ENCODE measurements at regions not wholly inside any gene's neighbourhood (a gene's known extent, or its start where the extent isn't known, plus 50 kb on each side); places are given as distances from the start of the nearest gene placed in this dataset.

- no peak for DNase-seq
Observed at GRCh38 chr13:60757501-60758215, 360.6 kb downstream of the TDRD3 start.

GRCh38 chr13:60756306-60756705 lies 359.3 kb downstream of the TDRD3 start:
- no peak for DNase-seq

- no peak for DNase-seq
Observed at GRCh38 chr13:60755380-60756163, 358.6 kb downstream of the TDRD3 start.

- DNase-seq, result no peak
Observed at GRCh38 chr13:60754211-60755090, 357.4 kb downstream of the TDRD3 start.

GRCh38 chr13:60753641-60754040 lies 356.6 kb downstream of the TDRD3 start:
- DNase-seq, result no peak

GRCh38 chr13:60745343-60745742 lies 348.3 kb downstream of the TDRD3 start:
- no peak for DNase-seq

- no peak for DNase-seq
Observed at GRCh38 chr13:60733933-60734332, 336.9 kb downstream of the TDRD3 start.

- no peak for DNase-seq
Observed at GRCh38 chr13:60727140-60727539, 330.1 kb downstream of the TDRD3 start.

GRCh38 chr13:60721063-60721462 lies 324.0 kb downstream of the TDRD3 start:
- DNase-seq, result no peak

GRCh38 chr13:60720590-60720989 lies 323.6 kb downstream of the TDRD3 start:
- DNase-seq, result no peak

GRCh38 chr13:60716313-60716712 lies 319.3 kb downstream of the TDRD3 start:
- DNase-seq, result no peak

GRCh38 chr13:60707878-60708277 lies 310.9 kb downstream of the TDRD3 start:
- DNase-seq, result no peak

- DNase-seq, result no peak
Observed at GRCh38 chr13:60701895-60702294, 304.9 kb downstream of the TDRD3 start.

- DNase-seq, result no peak
Observed at GRCh38 chr13:60700994-60701393, 304.0 kb downstream of the TDRD3 start.

GRCh38 chr13:60699636-60700035 lies 302.6 kb downstream of the TDRD3 start:
- DNase-seq, result no peak

GRCh38 chr13:60696602-60697001 lies 299.6 kb downstream of the TDRD3 start:
- DNase-seq, result no peak

- DNase-seq, result no peak
Observed at GRCh38 chr13:60691268-60691667, 294.2 kb downstream of the TDRD3 start.

GRCh38 chr13:60690604-60691003 lies 293.6 kb downstream of the TDRD3 start:
- DNase-seq, result no peak

- no peak for DNase-seq
Observed at GRCh38 chr13:60689571-60689970, 292.6 kb downstream of the TDRD3 start.

GRCh38 chr13:60689076-60689475 lies 292.1 kb downstream of the TDRD3 start:
- DNase-seq, result no peak

- no peak for DNase-seq
Observed at GRCh38 chr13:60679928-60680694, 283.1 kb downstream of the TDRD3 start.

GRCh38 chr13:60679131-60679530 lies 282.1 kb downstream of the TDRD3 start:
- no peak for DNase-seq

- no peak for DNase-seq
Observed at GRCh38 chr13:60671386-60671785, 274.4 kb downstream of the TDRD3 start.
